HG03565 (cell line): ENCODE measurements at regions not wholly inside any gene's neighbourhood (a gene's known extent, or its start where the extent isn't known, plus 50 kb on each side); places are given as distances from the start of the nearest gene placed in this dataset.
A peak's percentile ranks its signal among the peaks of the same experiment; 100 is the strongest.
"Not testable (repeated sequence)": the region's sequence is repeated elsewhere in the genome, so short reads cannot be mapped to it uniquely, and the experiment has no call there.

Source experiments
- ATAC-seq: cut with Tn5 transposase; IDR thresholded peaks from one replicate; pipeline ENCODE4 v1.9.1; 2021; ENCODE audit warnings: mild to moderate bottlenecking, moderate library complexity; ENCODE audit not compliant: unreplicated experiment

GRCh38 chr3:39651993-39652739 is 157.2 kb upstream of the MYRIP start:
- ATAC-seq = no peak

- not testable (repeated sequence) for ATAC-seq
Observed at GRCh38 chr3:39655718-39656117, 153.7 kb upstream of the MYRIP start.

- no peak for ATAC-seq
Observed at GRCh38 chr3:39657075-39657474, 152.3 kb upstream of the MYRIP start.

- no peak for ATAC-seq
Observed at GRCh38 chr3:39657775-39658174, 151.6 kb upstream of the MYRIP start.

- no peak for ATAC-seq
Observed at GRCh38 chr3:39664931-39665330, 144.5 kb upstream of the MYRIP start.

- no peak for ATAC-seq
Observed at GRCh38 chr3:39665441-39665840, 144.0 kb upstream of the MYRIP start.

- peak; percentile 59 for ATAC-seq
Observed at GRCh38 chr3:39668420-39668819, 141.0 kb upstream of the MYRIP start.

- no peak for ATAC-seq
Observed at GRCh38 chr3:39671116-39671515, 138.3 kb upstream of the MYRIP start.

GRCh38 chr3:39671600-39671999 is 137.8 kb upstream of the MYRIP start:
- no peak for ATAC-seq

- ATAC-seq = no peak
Observed at GRCh38 chr3:39705351-39705900, 104.0 kb upstream of the MYRIP start.

- ATAC-seq = no peak
Observed at GRCh38 chr3:39707314-39707909, 102.0 kb upstream of the MYRIP start.

- ATAC-seq = no peak
Observed at GRCh38 chr3:39712413-39713048, 96.9 kb upstream of the MYRIP start.

- not testable (repeated sequence) for ATAC-seq
Observed at GRCh38 chr3:39713341-39713740, 96.1 kb upstream of the MYRIP start.

GRCh38 chr3:39716849-39717248 is 92.6 kb upstream of the MYRIP start:
- no peak for ATAC-seq

GRCh38 chr3:39718674-39719595 is 90.5 kb upstream of the MYRIP start:
- ATAC-seq = no peak

- ATAC-seq = no peak
Observed at GRCh38 chr3:39721076-39721475, 88.3 kb upstream of the MYRIP start.

GRCh38 chr3:39724233-39724846 is 85.1 kb upstream of the MYRIP start:
- no peak for ATAC-seq

- ATAC-seq = no peak
Observed at GRCh38 chr3:39725321-39725720, 84.1 kb upstream of the MYRIP start.

- ATAC-seq = no peak
Observed at GRCh38 chr3:39727415-39727814, 82.0 kb upstream of the MYRIP start.

GRCh38 chr3:39733804-39734203 is 75.6 kb upstream of the MYRIP start:
- ATAC-seq = no peak
